K562 (cell line): ENCODE measurements at regions not wholly inside any gene's neighbourhood (a gene's known extent, or its start where the extent isn't known, plus 50 kb on each side); places are given as distances from the start of the nearest gene placed in this dataset.

Source experiments
- EHMT2 ChIP-seq: fragments of 450-650 bp; IDR thresholded peaks from 2 replicates; pipeline ENCODE4 v1.6.1; 2018; ENCODE audit warnings: antibody characterized with exemption
- ELF2 ChIP-seq: fragments of 250-450 bp; sonication (Bioruptor Pico); IDR thresholded peaks from 2 replicates; pipeline ENCODE4 v1.5.0; 2021; ENCODE audit warnings: mild to moderate bottlenecking
- HSF4 ChIP-seq: fragments of 250-450 bp; sonication (Bioruptor Pico); IDR thresholded peaks from 2 replicates; pipeline ENCODE4 v2.1.2; 2022; ENCODE audit warnings: mild to moderate bottlenecking, moderate library complexity, borderline replicate concordance
- MAX ChIP-seq: sonication (generic); formaldehyde crosslinking; IDR thresholded peaks from 2 replicates; pipeline ENCODE4 v1.9.0; 2022; ENCODE audit warnings: mild to moderate bottlenecking, missing genetic modification reagents
- PATZ1 ChIP-seq: fragments of 250-450 bp; sonication (Bioruptor Pico); IDR thresholded peaks from 2 replicates; pipeline ENCODE4 v1.5.0; 2020; ENCODE audit warnings: mild to moderate bottlenecking, borderline replicate concordance
- PHF21A ChIP-seq: fragments of 450-650 bp; IDR thresholded peaks from 2 replicates; pipeline ENCODE4 v1.6.1; 2017; ENCODE audit warnings: low read depth, borderline replicate concordance
- POLR2AphosphoS5 ChIP-seq: IDR thresholded peaks from 2 replicates; pipeline ENCODE4 v1.6.1; 2011; ENCODE audit warnings: mild to moderate bottlenecking, low read depth, low read length, moderate library complexity; ENCODE audit not compliant: control insufficient read depth, insufficient read depth
- TFAM ChIP-seq: fragments of 250-450 bp; sonication (Bioruptor Pico); conservative IDR thresholded peaks from 2 replicates; pipeline ENCODE4 v1.5.0; 2021; ENCODE audit warnings: mild to moderate bottlenecking, moderate library complexity
- ZHX1 ChIP-seq: fragments of 150-350 bp; conservative IDR thresholded peaks from 2 replicates; pipeline ENCODE4 v1.6.1; 2014; ENCODE audit warnings: low read length
- ZKSCAN8 ChIP-seq: fragments of 200-800 bp; sonication (Bioruptor generic); IDR thresholded peaks from 2 replicates; pipeline ENCODE4 v1.6.1; 2016; ENCODE audit warnings: missing genetic modification characterization, missing compliant biosample characterization
- ZNF232 ChIP-seq: sonication (generic); formaldehyde crosslinking; IDR thresholded peaks from 2 replicates; pipeline ENCODE4 v1.8.0; 2022; ENCODE audit warnings: mild to moderate bottlenecking, missing genetic modification reagents

- TF ChIP-seq PHF21A = no peak
- no peak for TF ChIP-seq POLR2AphosphoS5
- TF ChIP-seq ELF2 = no peak
- no peak for TF ChIP-seq TFAM
- no peak for TF ChIP-seq ZKSCAN8
- no peak for TF ChIP-seq PATZ1 (CRISPR knock-in tag)
- TF ChIP-seq HSF4 (CRISPR knock-in tag) = no peak
- TF ChIP-seq EHMT2 = no peak
- TF ChIP-seq ZHX1 = no peak
- no peak for TF ChIP-seq ZNF232 (CRISPR knock-in tag)
- no peak for TF ChIP-seq MAX (CRISPR knock-in tag)
These were observed 74.5 kb upstream of the MAP1B start for GRCh38 chr5:72032788-72033187.
